ENCODE measurements at regions not wholly inside any gene's neighbourhood (a gene's known extent, or its start where the extent isn't known, plus 50 kb on each side); places are given as distances from the start of the nearest gene placed in this dataset.

- H3K36me3 ChIP-seq (ENCODE audit: insufficient read depth, low read length): no peaks in the 10 kb centered on the region
- peaks cover 6% of the 10 kb centered on the region; the same call in 1 of the 2 replicates for H4K20me1 ChIP-seq (ENCODE audit: insufficient read depth, low read length)
- no peak overlapping the region for H3K4me2 ChIP-seq (ENCODE audit: insufficient read depth, low read length)
- peaks cover 16% of the 10 kb centered on the region for H3K27me3 ChIP-seq (ENCODE audit: insufficient read depth, low read length, poor library complexity)
- H3K79me2 ChIP-seq (ENCODE audit: insufficient read depth, low read length): no peaks in the 10 kb centered on the region
- H3K4me1 ChIP-seq (ENCODE audit: insufficient read depth, low read length): peaks cover 4% of the 10 kb centered on the region; the same call in 1 of the 2 replicates
- no peak overlapping the region for H3K9ac ChIP-seq (ENCODE audit: low read depth, low read length)
- ATAC-seq (ENCODE audit: insufficient read depth, low read depth) (no peak), DNase-seq (no peak)
- TF ChIP-seq EZH2 (IDR thresholded peaks at IDR 0.05; ENCODE audit: borderline replicate concordance, low read depth, low read length, severe bottlenecking): no peak
- no peak overlapping the region for H3K27ac ChIP-seq (ENCODE audit: low read length)
- no peak overlapping the region for H3K4me3 ChIP-seq (ENCODE audit: low read depth in 1 of 2, low read length in 2 of 2)
- H3K9me3 ChIP-seq (ENCODE audit: insufficient read depth, low read length, severe bottlenecking): no peaks in the 10 kb centered on the region
- no peak overlapping the region for H2AFZ ChIP-seq (ENCODE audit: low read depth, low read length)
Measured at GRCh38 chr20:50455656-50456451, 54.3 kb upstream of the PTPN1 start.

- Histone ChIP-seq H3K36me3 (ENCODE audit: insufficient read depth, low read length) (no peaks in the 10 kb centered on the region), H3K9me3 (ENCODE audit: insufficient read depth, low read length, severe bottlenecking) (no peaks in the 10 kb centered on the region), H3K79me2 (ENCODE audit: insufficient read depth, low read length) (no peaks in the 10 kb centered on the region), H3K9ac (ENCODE audit: low read depth, low read length) (no peak overlapping the region), H3K27ac (ENCODE audit: low read length) (no peak overlapping the region), H2AFZ (ENCODE audit: low read depth, low read length) (no peak overlapping the region), H3K27me3 (ENCODE audit: insufficient read depth, low read length, poor library complexity) (peaks cover 10% of the 10 kb centered on the region), H3K4me3 (ENCODE audit: low read depth in 1 of 2, low read length in 2 of 2) (no peak overlapping the region), H3K4me1 (ENCODE audit: insufficient read depth, low read length) (no peaks in the 10 kb centered on the region), H3K4me2 (ENCODE audit: insufficient read depth, low read length) (no peak overlapping the region), H4K20me1 (ENCODE audit: insufficient read depth, low read length) (peaks cover 3% of the 10 kb centered on the region; the same call in 1 of the 2 replicates)
- peak; percentile 22 for DNase-seq
- TF ChIP-seq, protein P1, sequence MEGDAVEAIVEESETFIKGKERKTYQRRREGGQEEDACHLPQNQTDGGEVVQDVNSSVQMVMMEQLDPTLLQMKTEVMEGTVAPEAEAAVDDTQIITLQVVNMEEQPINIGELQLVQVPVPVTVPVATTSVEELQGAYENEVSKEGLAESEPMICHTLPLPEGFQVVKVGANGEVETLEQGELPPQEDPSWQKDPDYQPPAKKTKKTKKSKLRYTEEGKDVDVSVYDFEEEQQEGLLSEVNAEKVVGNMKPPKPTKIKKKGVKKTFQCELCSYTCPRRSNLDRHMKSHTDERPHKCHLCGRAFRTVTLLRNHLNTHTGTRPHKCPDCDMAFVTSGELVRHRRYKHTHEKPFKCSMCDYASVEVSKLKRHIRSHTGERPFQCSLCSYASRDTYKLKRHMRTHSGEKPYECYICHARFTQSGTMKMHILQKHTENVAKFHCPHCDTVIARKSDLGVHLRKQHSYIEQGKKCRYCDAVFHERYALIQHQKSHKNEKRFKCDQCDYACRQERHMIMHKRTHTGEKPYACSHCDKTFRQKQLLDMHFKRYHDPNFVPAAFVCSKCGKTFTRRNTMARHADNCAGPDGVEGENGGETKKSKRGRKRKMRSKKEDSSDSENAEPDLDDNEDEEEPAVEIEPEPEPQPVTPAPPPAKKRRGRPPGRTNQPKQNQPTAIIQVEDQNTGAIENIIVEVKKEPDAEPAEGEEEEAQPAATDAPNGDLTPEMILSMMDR (IDR thresholded peaks at IDR 0.05; ENCODE audit: borderline replicate concordance, extremely low read depth, low read length, poor library complexity, severe bottlenecking): peak; percentile 56
- TF ChIP-seq EZH2 (IDR thresholded peaks at IDR 0.05; ENCODE audit: borderline replicate concordance, low read depth, low read length, severe bottlenecking): no peak
- ATAC-seq (ENCODE audit: insufficient read depth, low read depth): 0 out of 3 replicates have a peak, but pooled peaks have one; percentile 32
Measured at GRCh38 chr20:50456452-50457324, 53.5 kb upstream of the PTPN1 start.

DNA sequence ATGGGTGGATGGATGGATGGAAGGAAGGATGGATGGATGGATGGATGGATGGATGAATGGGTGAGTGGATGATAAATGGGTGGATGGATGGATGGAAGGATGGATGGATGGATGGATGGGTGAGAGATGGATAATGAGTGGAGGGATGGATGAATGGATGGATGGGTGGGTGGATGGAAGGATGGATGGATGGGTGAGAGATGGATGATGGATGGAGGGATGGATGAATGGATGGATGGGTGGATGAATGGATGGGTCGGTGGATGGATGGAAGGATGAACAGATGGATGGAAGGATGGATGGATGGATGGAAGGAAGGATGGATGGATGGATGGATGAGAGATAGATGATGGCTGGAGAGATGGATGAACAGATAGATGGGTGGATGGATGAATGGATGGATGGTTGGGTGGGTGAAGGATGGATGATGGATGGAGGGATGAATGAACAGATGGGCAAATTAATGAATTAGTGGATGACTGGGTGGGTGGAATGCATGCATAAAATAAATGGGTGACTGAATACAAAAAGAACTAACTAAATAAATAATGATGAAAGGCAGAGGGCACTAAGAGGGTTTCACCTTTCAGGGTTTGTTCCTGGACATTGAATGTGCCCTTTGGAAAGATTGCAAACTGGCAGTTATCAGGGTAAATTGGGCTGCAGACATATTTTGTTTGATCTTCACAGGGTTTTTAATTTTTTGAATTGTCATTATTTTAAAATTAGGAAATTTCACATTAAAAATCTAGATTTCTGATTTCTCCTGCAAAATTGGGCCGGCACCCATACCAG lies 50.9 kb upstream of the PTPN1 start:
- ATAC-seq (ENCODE audit: insufficient read depth, low read depth) (no peak), DNase-seq (no peak)
- no peaks in the 10 kb centered on the region for H4K20me1 ChIP-seq (ENCODE audit: insufficient read depth, low read length)
- H3K4me3 ChIP-seq (ENCODE audit: low read depth in 1 of 2, low read length in 2 of 2): no peak overlapping the region
- H3K4me1 ChIP-seq (ENCODE audit: insufficient read depth, low read length): peaks cover 5% of the 10 kb centered on the region
- no peaks in the 10 kb centered on the region for H3K27me3 ChIP-seq (ENCODE audit: insufficient read depth, low read length, poor library complexity)
- no peak overlapping the region for H2AFZ ChIP-seq (ENCODE audit: low read depth, low read length)
- no peaks in the 10 kb centered on the region for H3K36me3 ChIP-seq (ENCODE audit: insufficient read depth, low read length)
- no peak overlapping the region for H3K9ac ChIP-seq (ENCODE audit: low read depth, low read length)
- H3K79me2 ChIP-seq (ENCODE audit: insufficient read depth, low read length): no peaks in the 10 kb centered on the region
- no peak overlapping the region for H3K27ac ChIP-seq (ENCODE audit: low read length)
- TF ChIP-seq, protein P1 (IDR thresholded peaks at IDR 0.05; ENCODE audit: borderline replicate concordance, extremely low read depth, low read length, poor library complexity, severe bottlenecking): no peak
- no peak for TF ChIP-seq EZH2 (IDR thresholded peaks at IDR 0.05; ENCODE audit: borderline replicate concordance, low read depth, low read length, severe bottlenecking)
- H3K4me2 ChIP-seq (ENCODE audit: insufficient read depth, low read length): no peak overlapping the region
- no peaks in the 10 kb centered on the region for H3K9me3 ChIP-seq (ENCODE audit: insufficient read depth, low read length, severe bottlenecking)

All from DND-41 (cell line).